ENCODE measurements at regions not wholly inside any gene's neighbourhood (a gene's known extent, or its start where the extent isn't known, plus 50 kb on each side); places are given as distances from the start of the nearest gene placed in this dataset.

DNA sequence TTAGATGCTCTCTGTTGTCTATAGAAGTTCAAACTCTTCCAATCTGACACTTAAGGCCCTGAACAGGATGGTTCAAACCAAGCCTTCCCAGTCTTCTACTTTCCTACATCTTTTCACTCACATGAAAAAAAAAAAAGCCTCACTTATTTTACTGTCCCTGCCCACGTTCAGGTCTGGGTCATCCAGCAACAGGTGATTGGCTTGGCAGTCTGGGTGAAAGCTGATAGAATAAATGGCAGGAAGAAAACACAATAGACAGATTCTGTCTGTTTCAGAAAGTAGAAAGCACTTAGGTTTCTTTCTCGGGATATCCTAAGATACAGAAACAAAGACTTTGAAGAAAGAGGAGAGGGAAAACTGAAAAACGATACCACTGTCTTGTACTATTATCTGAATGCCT is 61.8 kb upstream of the HSF2 start:
- DNase-seq (ENCODE audit: low read depth in 1 of 2, low spot score in 1 of 2) (no peak), FAIRE-seq (no peak), ATAC-seq (no peak)
- TF ChIP-seq USF2 (IDR thresholded peaks at IDR 0.05) (no peak), ELK1 (IDR thresholded peaks at IDR 0.05; ENCODE audit: low read depth, low read length) (no peak), FOSB (CRISPR knock-in tag; IDR thresholded peaks at IDR 0.05) (no peak), BCL3 (IDR thresholded peaks at IDR 0.05) (no peak), HOXB13 (CRISPR knock-in tag; IDR thresholded peaks at IDR 0.05; ENCODE audit: low read depth) (no peak), EP300 (IDR thresholded peaks at IDR 0.05) (no peak), TP53 (CRISPR knock-in tag; IDR thresholded peaks at IDR 0.05) (no peak), POLR2AphosphoS2 (conservative IDR thresholded peaks at IDR 0.05; ENCODE audit: low read length) (no peak)
- no peaks in the 10 kb centered on the region for H3K4me1 ChIP-seq
- ChIA-PET POLR2A (no interaction called here), CTCF (no interaction called here)
- H3K4me2 ChIP-seq: no peak overlapping the region
- H3K9me3 ChIP-seq: no peaks in the 10 kb centered on the region
- no peak overlapping the region for H3K27ac ChIP-seq
- 2% methylated on average over 3 of the region's 3 CpGs for WGBS (ENCODE audit: missing lambda C conversion rate)
- H3K4me3 ChIP-seq: no peak overlapping the region

GRCh38 chr6:122339661-122340060 is 59.8 kb upstream of the HSF2 start:
- no peak overlapping the region for H3K4me3 ChIP-seq
- CTCF ChIA-PET: no interaction called here
- no peak for ATAC-seq
- TF ChIP-seq HOXA7 (CRISPR knock-in tag; IDR thresholded peaks at IDR 0.05) (no peak), MAFK (IDR thresholded peaks at IDR 0.05; ENCODE audit: partially characterized antibody) (no peak), CHD4 (IDR thresholded peaks at IDR 0.05; ENCODE audit: borderline replicate concordance) (no peak), FOSB (CRISPR knock-in tag; IDR thresholded peaks at IDR 0.05) (no peak), EHF (CRISPR knock-in tag; IDR thresholded peaks at IDR 0.05) (no peak), GATA3 (IDR thresholded peaks at IDR 0.05; ENCODE audit: borderline replicate concordance) (no peak), SREBF2 (IDR thresholded peaks at IDR 0.05) (no peak), EHMT2 (IDR thresholded peaks at IDR 0.05; ENCODE audit: low read depth) (no peak), BCL3 (IDR thresholded peaks at IDR 0.05) (no peak), POLR2A (IDR thresholded peaks at IDR 0.05; ENCODE audit: low read length) (no peak), RAD21 (conservative IDR thresholded peaks at IDR 0.05 in 1 of 2, IDR thresholded peaks at IDR 0.05 in 1 of 2) (no peak), PBX3 (IDR thresholded peaks at IDR 0.05) (no peak), BHLHE40 (IDR thresholded peaks at IDR 0.05; ENCODE audit: low read depth, low read length) (no peak), JUN (IDR thresholded peaks at IDR 0.05) (no peak), HDAC2 (IDR thresholded peaks at IDR 0.05) (no peak), ESRRA (IDR thresholded peaks at IDR 0.05; ENCODE audit: borderline replicate concordance, low read length) (no peak), EP300 (IDR thresholded peaks at IDR 0.05) (no peak)
- TF ChIP-seq, protein P1, sequence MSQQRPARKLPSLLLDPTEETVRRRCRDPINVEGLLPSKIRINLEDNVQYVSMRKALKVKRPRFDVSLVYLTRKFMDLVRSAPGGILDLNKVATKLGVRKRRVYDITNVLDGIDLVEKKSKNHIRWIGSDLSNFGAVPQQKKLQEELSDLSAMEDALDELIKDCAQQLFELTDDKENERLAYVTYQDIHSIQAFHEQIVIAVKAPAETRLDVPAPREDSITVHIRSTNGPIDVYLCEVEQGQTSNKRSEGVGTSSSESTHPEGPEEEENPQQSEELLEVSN (IDR thresholded peaks at IDR 0.05; ENCODE audit: borderline replicate concordance, low read depth): no peak
- TF ChIP-seq, protein P2, sequence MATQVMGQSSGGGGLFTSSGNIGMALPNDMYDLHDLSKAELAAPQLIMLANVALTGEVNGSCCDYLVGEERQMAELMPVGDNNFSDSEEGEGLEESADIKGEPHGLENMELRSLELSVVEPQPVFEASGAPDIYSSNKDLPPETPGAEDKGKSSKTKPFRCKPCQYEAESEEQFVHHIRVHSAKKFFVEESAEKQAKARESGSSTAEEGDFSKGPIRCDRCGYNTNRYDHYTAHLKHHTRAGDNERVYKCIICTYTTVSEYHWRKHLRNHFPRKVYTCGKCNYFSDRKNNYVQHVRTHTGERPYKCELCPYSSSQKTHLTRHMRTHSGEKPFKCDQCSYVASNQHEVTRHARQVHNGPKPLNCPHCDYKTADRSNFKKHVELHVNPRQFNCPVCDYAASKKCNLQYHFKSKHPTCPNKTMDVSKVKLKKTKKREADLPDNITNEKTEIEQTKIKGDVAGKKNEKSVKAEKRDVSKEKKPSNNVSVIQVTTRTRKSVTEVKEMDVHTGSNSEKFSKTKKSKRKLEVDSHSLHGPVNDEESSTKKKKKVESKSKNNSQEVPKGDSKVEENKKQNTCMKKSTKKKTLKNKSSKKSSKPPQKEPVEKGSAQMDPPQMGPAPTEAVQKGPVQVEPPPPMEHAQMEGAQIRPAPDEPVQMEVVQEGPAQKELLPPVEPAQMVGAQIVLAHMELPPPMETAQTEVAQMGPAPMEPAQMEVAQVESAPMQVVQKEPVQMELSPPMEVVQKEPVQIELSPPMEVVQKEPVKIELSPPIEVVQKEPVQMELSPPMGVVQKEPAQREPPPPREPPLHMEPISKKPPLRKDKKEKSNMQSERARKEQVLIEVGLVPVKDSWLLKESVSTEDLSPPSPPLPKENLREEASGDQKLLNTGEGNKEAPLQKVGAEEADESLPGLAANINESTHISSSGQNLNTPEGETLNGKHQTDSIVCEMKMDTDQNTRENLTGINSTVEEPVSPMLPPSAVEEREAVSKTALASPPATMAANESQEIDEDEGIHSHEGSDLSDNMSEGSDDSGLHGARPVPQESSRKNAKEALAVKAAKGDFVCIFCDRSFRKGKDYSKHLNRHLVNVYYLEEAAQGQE (IDR thresholded peaks at IDR 0.05): no peak
- TF ChIP-seq, protein P3, sequence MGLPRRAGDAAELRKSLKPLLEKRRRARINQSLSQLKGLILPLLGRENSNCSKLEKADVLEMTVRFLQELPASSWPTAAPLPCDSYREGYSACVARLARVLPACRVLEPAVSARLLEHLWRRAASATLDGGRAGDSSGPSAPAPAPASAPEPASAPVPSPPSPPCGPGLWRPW (IDR thresholded peaks at IDR 0.05): no peak
- H3K4me2 ChIP-seq: no peak overlapping the region
- DNase-seq (ENCODE audit: low read depth in 1 of 2, low spot score in 1 of 2): no peak
- WGBS (ENCODE audit: missing lambda C conversion rate): 13% methylated on average over 2 of the region's 2 CpGs
- no peak overlapping the region for H3K27ac ChIP-seq
- POLR2A ChIA-PET: no interaction called here
- no peaks in the 10 kb centered on the region for H3K4me1 ChIP-seq
- FAIRE-seq: no peak
- H3K9me3 ChIP-seq: no peaks in the 10 kb centered on the region

Data from A549 (cell line).